WERI-Rb-1 (cell line): ENCODE measurements at regions not wholly inside any gene's neighbourhood (a gene's known extent, or its start where the extent isn't known, plus 50 kb on each side); places are given as distances from the start of the nearest gene placed in this dataset.
"Not testable (repeated sequence)": the region's sequence is repeated elsewhere in the genome, so short reads cannot be mapped to it uniquely, and the experiment has no call there.

Experiments
- DNase-seq: peaks from one replicate; pipeline ENCODE4 v3.0.0-alpha.2; 2020
- H3K27ac ChIP-seq: fragments of 250-450 bp; sonication (Bioruptor Pico); 2 replicates; pipeline ENCODE4 v1.5.1; 2020; ENCODE audit warnings: mild to moderate bottlenecking, moderate library complexity
- H3K27me3 ChIP-seq: fragments of 250-450 bp; sonication (Bioruptor Pico); 2 replicates; pipeline ENCODE4 v1.5.1; 2021; ENCODE audit warnings: mild to moderate bottlenecking, low read depth, moderate library complexity; ENCODE audit not compliant: insufficient read depth, severe bottlenecking
- H3K36me3 ChIP-seq: fragments of 250-450 bp; sonication (Bioruptor Pico); 2 replicates; pipeline ENCODE4 v1.5.1; 2020; ENCODE audit warnings: mild to moderate bottlenecking, moderate library complexity
- H3K4me3 ChIP-seq: 2 replicates; pipeline ENCODE4 v1.5.1; 2011; ENCODE audit warnings: low read depth, mild to moderate bottlenecking, control low read depth, low read length
- H3K9me3 ChIP-seq: fragments of 250-450 bp; sonication (Bioruptor Pico); 2 replicates; pipeline ENCODE4 v1.5.1; 2021; ENCODE audit warnings: mild to moderate bottlenecking, moderate library complexity; ENCODE audit not compliant: severe bottlenecking
- TF ChIP-seq, protein P1 (sequence below): IDR thresholded peaks from 2 replicates; pipeline ENCODE4 v1.5.1; 2011; ENCODE audit warnings: low read depth, mild to moderate bottlenecking, control low read depth, inconsistent platforms, low read length

DNA sequence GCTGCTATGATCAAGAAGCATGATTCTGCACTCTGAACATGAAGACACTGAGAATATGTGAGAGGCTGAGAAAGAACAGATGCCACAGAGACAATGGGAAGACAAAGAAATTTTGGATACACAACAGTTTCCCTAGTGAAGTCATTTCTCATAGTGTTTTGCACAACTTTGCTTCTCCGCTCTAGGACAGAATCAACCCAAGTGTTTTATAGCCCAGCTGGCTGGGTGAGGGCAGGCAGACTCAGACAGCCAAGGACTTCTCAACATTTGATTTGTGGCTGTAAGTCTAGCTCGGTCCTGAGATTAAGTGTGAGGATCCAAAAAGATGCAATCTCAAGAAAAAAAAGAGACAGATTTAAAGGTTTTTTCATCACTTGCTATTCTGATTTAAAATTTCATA lies 536.5 kb upstream of the CRIM1 start:
- no peaks in the 10 kb centered on the region for H3K27me3 ChIP-seq
- H3K4me3 ChIP-seq, result no peak overlapping the region
- no peaks in the 10 kb centered on the region for H3K9me3 ChIP-seq
- no peak for DNase-seq
- TF ChIP-seq, protein P1, sequence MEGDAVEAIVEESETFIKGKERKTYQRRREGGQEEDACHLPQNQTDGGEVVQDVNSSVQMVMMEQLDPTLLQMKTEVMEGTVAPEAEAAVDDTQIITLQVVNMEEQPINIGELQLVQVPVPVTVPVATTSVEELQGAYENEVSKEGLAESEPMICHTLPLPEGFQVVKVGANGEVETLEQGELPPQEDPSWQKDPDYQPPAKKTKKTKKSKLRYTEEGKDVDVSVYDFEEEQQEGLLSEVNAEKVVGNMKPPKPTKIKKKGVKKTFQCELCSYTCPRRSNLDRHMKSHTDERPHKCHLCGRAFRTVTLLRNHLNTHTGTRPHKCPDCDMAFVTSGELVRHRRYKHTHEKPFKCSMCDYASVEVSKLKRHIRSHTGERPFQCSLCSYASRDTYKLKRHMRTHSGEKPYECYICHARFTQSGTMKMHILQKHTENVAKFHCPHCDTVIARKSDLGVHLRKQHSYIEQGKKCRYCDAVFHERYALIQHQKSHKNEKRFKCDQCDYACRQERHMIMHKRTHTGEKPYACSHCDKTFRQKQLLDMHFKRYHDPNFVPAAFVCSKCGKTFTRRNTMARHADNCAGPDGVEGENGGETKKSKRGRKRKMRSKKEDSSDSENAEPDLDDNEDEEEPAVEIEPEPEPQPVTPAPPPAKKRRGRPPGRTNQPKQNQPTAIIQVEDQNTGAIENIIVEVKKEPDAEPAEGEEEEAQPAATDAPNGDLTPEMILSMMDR, result no peak
- no peaks in the 10 kb centered on the region for H3K36me3 ChIP-seq
- H3K27ac ChIP-seq, result no peak overlapping the region

DNA sequence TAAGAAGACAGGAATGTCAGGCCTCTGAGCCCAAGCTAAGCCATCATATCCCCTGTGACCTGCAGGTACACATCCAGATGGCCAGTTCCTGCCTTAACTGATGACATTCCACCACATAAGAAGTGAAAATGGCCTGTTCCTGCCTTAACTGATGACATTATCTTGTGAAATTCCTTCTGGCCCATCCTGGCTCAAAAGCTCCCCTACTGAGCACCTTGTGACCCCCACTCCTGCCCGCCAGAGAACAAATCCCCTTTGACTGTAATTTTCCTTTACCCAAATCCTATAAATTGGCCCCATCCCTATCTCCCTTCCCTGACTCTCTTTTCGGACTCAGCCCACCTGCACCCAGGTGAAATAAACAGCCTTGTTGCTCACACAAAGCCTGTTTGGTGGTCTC lies 537.2 kb upstream of the CRIM1 start:
- not testable (repeated sequence) for H3K4me3 ChIP-seq, H3K27ac ChIP-seq, H3K36me3 ChIP-seq, DNase-seq, H3K27me3 ChIP-seq, H3K9me3 ChIP-seq

DNA sequence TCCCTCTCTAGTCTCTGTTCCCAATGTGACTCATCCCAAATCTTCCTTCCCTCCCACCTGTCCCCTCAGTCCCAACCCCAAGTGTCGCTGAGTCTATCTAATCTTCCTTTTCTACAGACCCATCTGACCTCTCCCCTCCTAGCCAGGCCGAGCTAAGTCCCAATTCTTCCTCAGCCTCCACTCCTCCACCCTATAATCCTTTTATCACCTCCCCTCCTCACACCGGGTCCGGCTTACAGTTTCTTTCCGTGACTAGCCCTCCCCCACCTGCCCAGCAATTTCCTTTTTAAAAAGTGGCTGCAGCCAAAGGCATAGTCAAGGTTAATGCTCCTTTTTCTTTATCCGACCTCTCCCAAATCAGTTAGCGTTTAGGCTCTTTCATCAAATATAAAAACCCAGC lies 541.0 kb upstream of the CRIM1 start:
- not testable (repeated sequence) for H3K9me3 ChIP-seq, H3K36me3 ChIP-seq, H3K4me3 ChIP-seq, H3K27ac ChIP-seq, H3K27me3 ChIP-seq
- peak; percentile 48 for DNase-seq

DNA sequence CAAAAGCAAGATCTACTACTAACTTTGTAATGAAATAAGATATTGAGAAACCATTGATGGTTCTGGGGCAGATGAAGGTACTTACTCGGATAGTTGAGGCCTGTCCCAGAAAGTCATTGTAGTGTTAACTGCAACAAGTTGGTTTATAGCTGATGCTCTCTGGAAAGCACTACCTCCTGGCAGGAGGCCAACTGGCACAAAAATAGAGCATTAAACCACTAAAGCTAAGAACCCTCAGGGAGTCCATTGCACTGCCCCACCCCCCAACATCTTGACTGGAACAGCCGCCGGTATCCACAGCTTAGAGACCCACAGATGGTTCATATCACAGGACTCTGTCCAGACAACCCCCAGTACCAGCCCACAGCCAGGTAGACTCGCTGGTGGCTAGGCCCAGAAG lies 552.5 kb upstream of the CRIM1 start:
- H3K9me3 ChIP-seq, result no peaks in the 10 kb centered on the region
- no peaks in the 10 kb centered on the region for H3K36me3 ChIP-seq
- H3K27ac ChIP-seq, result no peak overlapping the region
- TF ChIP-seq, protein P1, result no peak
- H3K4me3 ChIP-seq, result no peak overlapping the region
- peak; percentile 32 for DNase-seq
- H3K27me3 ChIP-seq, result no peaks in the 10 kb centered on the region

DNA sequence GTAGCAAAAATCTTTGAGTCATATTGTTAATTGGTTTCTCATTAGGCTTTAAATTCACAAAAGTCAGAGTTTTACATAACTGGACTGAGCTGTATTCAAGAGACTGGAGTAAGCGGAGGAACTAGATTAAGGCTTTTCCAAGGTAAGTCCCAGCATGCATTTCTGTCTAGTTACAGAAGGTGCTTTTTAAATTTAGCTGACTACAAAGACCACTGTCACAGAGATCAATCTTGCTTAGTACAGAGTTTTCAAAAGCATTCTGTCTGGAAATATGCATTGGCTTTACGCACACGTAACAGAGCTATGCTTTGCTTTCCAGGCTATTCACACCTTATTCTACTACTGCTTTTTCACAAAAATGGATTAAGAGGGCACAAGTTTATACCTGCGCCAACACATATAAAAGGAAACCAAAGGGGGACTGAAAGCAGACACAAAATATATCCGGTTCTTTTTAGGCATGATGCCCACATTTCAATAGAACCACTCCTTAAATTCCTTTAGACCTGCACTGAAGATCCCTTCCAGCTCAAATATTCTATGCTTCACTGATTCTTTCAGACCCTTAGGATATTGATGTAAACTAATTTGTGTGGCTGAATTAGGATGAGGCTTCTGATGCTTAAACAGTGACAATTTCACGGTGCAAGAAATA lies 560.7 kb upstream of the CRIM1 start:
- Histone ChIP-seq H3K36me3 (no peaks in the 10 kb centered on the region), H3K9me3 (no peaks in the 10 kb centered on the region), H3K4me3 (no peak overlapping the region), H3K27ac (no peak overlapping the region), H3K27me3 (no peaks in the 10 kb centered on the region)
- DNase-seq, result no peak
- TF ChIP-seq, protein P1, result no peak

DNA sequence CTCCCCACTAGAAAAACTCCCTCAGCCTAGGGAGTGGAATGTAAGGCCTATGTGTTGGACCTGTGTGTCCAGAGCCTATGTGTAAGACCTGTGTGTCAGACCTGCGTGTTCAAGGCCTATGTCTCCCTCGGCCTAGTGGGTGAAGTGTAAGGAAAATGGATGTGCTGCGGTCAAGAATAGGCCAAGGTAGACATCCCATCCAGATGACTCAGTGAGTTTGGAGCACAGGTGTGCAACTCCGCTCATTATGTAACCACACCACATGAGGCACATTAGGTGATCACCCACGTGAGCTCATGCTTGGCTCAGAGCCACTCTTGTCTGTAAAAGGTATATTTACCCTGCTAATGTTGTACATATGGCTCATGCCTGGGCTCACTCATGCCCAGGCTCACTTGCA lies 565.3 kb upstream of the CRIM1 start:
- no peaks in the 10 kb centered on the region for H3K27me3 ChIP-seq
- TF ChIP-seq, protein P1, result no peak

DNA sequence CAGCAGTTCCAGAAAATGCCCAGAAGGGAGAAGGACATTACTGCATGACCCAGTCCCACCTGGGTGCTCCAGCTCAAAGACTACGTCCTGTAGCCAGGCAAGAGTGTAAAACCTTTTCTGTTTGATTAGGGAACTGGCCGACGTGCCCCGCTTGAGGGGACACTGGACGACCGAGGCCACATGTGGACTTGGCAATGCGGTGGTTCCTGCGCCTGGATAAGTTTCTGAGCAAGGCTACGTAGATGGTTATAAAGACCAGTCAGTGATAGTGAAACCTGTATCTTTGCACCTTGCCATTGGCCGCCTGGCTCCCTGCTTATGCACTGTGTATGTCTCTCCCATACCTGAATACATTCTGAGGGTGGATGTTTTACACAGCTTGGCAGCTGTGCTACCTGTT lies 567.0 kb upstream of the CRIM1 start:
- Histone ChIP-seq H3K4me3 (no peak overlapping the region), H3K27me3 (no peaks in the 10 kb centered on the region), H3K36me3 (no peaks in the 10 kb centered on the region), H3K9me3 (no peaks in the 10 kb centered on the region), H3K27ac (no peak overlapping the region)
- no peak for DNase-seq
- TF ChIP-seq, protein P1, result no peak

More for the DNA sequence above, 565.3 kb upstream of the CRIM1 start:
- Histone ChIP-seq H3K4me3 (no peak overlapping the region), H3K27ac (no peak overlapping the region), H3K36me3 (no peaks in the 10 kb centered on the region), H3K9me3 (no peaks in the 10 kb centered on the region)
- DNase-seq, result no peak
